HepG2 (cell line): ENCODE measurements at regions not wholly inside any gene's neighbourhood (a gene's known extent, or its start where the extent isn't known, plus 50 kb on each side); places are given as distances from the start of the nearest gene placed in this dataset.

ENCODE experiments used
- ATAC-seq: fragments of 200-7000 bp; cut with Tn5 transposase; 3 replicates; pipeline ENCODE4 v1.9.1; 2020; ENCODE audit warnings: mild to moderate bottlenecking, moderate library complexity
- BruUV-seq: library from RNA; stranded (reverse); fragments of 400-500 nt; replicated peaks from 2 replicates; lab custom pipeline; 2021; lab: Mats Ljungman, UMichigan
- CTCF ChIA-PET: fragments of 300-600 bp; formaldehyde crosslinking; extraction: SDS; loops from one replicate; lab custom pipeline; 2021; ENCODE audit warnings: low total read pairs, inconsistent platforms, low intra/inter-chr PET ratio; lab: Yijun Ruan, JAX
- POLR2A ChIA-PET: fragments of 350-600 bp; sonication (Branson Sonifier 250); formaldehyde crosslinking; loops from one replicate; lab custom pipeline; 2020; ENCODE audit warnings: antibody characterized with exemption, inconsistent platforms; lab: Yijun Ruan, JAX
- DNase-seq: peaks from one replicate; pipeline ENCODE4 v3.0.0-alpha.2; 2015; ENCODE audit warnings: low spot score
- FAIRE-seq: peaks from 3 replicates; lab custom pipeline; 2011; peaks lifted over from hg19 to GRCh38; lab: Jason Lieb, UNC
- H2AFZ ChIP-seq: one replicate; pipeline ENCODE4 v1.6.1; 2011; ENCODE audit warnings: low read length, inconsistent platforms
- H3K27ac ChIP-seq: fragments of 300-600 bp; 3 replicates; pipeline ENCODE4 v1.8.0; 2011; ENCODE audit warnings: mixed run types, mild to moderate bottlenecking, mixed read lengths, low read length, inconsistent platforms; ENCODE audit not compliant: insufficient read depth; ENCODE audit errors: extremely low read length
- H3K27me3 ChIP-seq, 2 experiments: fragments of 200-600 bp in 1 of 2; 2 replicates in 1 of 2; 3 replicates in 1 of 2; pipeline versions ENCODE4 v1.6.0 to v1.8.0; 2011; ENCODE audit warnings: low read length in 2 of 2, mild to moderate bottlenecking in 2 of 2, moderate library complexity in 2 of 2, inconsistent platforms in 1 of 2; ENCODE audit not compliant: insufficient read depth in 2 of 2, control insufficient read depth in 1 of 2
- H3K36me3 ChIP-seq, 2 experiments: fragments of 200-600 bp in 1 of 2; replicated peaks in 1 of 2; 2 replicates in 1 of 2; 3 replicates in 1 of 2; pipeline versions ENCODE4 v1.5.1 to v1.8.0; 2011; ENCODE audit warnings: low read length in 2 of 2, inconsistent platforms in 1 of 2; ENCODE audit not compliant: insufficient read depth in 2 of 2, control insufficient read depth in 1 of 2
- H3K4me1 ChIP-seq: 2 replicates; pipeline ENCODE4 v1.5.1; 2012; ENCODE audit warnings: low read length, inconsistent platforms; ENCODE audit not compliant: insufficient read depth
- H3K4me2 ChIP-seq: 2 replicates; pipeline ENCODE4 v1.6.0; 2011; ENCODE audit warnings: low read depth, low read length, inconsistent platforms
- H3K4me3 ChIP-seq, 3 experiments: fragments of 200-600 bp in 1 of 3; sonication (generic), shearing (Covaris generic) in 1 of 3; replicated peaks in 1 of 3; 2 replicates each; pipeline ENCODE4 v1.5.1; 2011 to 2016; ENCODE audit warnings: low read length in 3 of 3, inconsistent platforms in 2 of 3, low read depth in 2 of 3, mild to moderate bottlenecking in 2 of 3, control low read depth in 1 of 3, mixed read lengths in 1 of 3; ENCODE audit not compliant: insufficient read depth in 1 of 3
- H3K79me2 ChIP-seq: one replicate; pipeline ENCODE4 v1.6.1; 2011; ENCODE audit warnings: low read length, inconsistent platforms; ENCODE audit not compliant: insufficient read depth
- H3K9ac ChIP-seq: 2 replicates; pipeline ENCODE4 v1.6.0; 2011; ENCODE audit warnings: mild to moderate bottlenecking, low read depth, low read length, inconsistent platforms; ENCODE audit not compliant: insufficient read depth
- H3K9me3 ChIP-seq: 2 replicates; pipeline ENCODE4 v1.5.1; 2012; ENCODE audit warnings: mild to moderate bottlenecking, low read length
- H4K20me1 ChIP-seq: 2 replicates; pipeline ENCODE4 v1.6.0; 2011; ENCODE audit warnings: inconsistent platforms, mild to moderate bottlenecking, low read length, moderate library complexity; ENCODE audit not compliant: insufficient read depth
- CBFB ChIP-seq: sonication (generic); formaldehyde crosslinking; IDR thresholded peaks from 2 replicates; pipeline ENCODE4 v1.4.0; 2020; ENCODE audit warnings: missing genetic modification reagents
- CREB1 ChIP-seq, 2 experiments: fragments of 450-650 bp in 1 of 2; IDR thresholded peaks; 2 replicates each; pipeline ENCODE4 v1.6.1; 2016 to 2017; ENCODE audit warnings: control low read depth in 1 of 2, mild to moderate bottlenecking in 1 of 2, missing compliant biosample characterization in 1 of 2, missing genetic modification characterization in 1 of 2
- KLF16 ChIP-seq, 2 experiments: sonication (generic) in 1 of 2; formaldehyde crosslinking in 1 of 2; IDR thresholded peaks; 2 replicates each; pipeline versions ENCODE4 v1.6.1 to v1.8.0; 2016 to 2023; ENCODE audit warnings: missing genetic modification reagents in 2 of 2, missing compliant biosample characterization in 1 of 2
- LBX2 ChIP-seq: sonication (generic); formaldehyde crosslinking; IDR thresholded peaks from 2 replicates; pipeline ENCODE4 v1.5.0; 2020; ENCODE audit warnings: missing genetic modification reagents, mild to moderate bottlenecking, borderline replicate concordance
- MBD4 ChIP-seq: IDR thresholded peaks from 2 replicates; pipeline ENCODE4 v1.6.1; 2012; ENCODE audit warnings: low read length, inconsistent platforms, borderline replicate concordance
- THAP7 ChIP-seq: sonication (generic); formaldehyde crosslinking; IDR thresholded peaks from 2 replicates; pipeline ENCODE4 v1.8.1; 2023; ENCODE audit warnings: mild to moderate bottlenecking, missing genetic modification reagents
- TRIM22 ChIP-seq: fragments of 450-650 bp; IDR thresholded peaks from 2 replicates; pipeline ENCODE4 v1.6.1; 2017
- ZNF251 ChIP-seq: sonication (generic); formaldehyde crosslinking; IDR thresholded peaks from 2 replicates; pipeline ENCODE4 v1.9.0; 2021; ENCODE audit warnings: mild to moderate bottlenecking, missing genetic modification reagents
- ZNF710 ChIP-seq: sonication (generic); formaldehyde crosslinking; IDR thresholded peaks from 2 replicates; pipeline ENCODE4 v1.5.0; 2020; ENCODE audit warnings: mild to moderate bottlenecking, missing genetic modification reagents, borderline replicate concordance
- ZNF737 ChIP-seq: sonication (generic); formaldehyde crosslinking; IDR thresholded peaks from 2 replicates; pipeline ENCODE4 v1.5.0; 2020; ENCODE audit warnings: missing genetic modification reagents, mild to moderate bottlenecking, borderline replicate concordance
- ZNF777 ChIP-seq: sonication (generic); formaldehyde crosslinking; IDR thresholded peaks from 2 replicates; pipeline ENCODE4 v1.4.0; 2020; ENCODE audit warnings: missing genetic modification reagents
- whole genome bisulfite sequencing: methylation state at CpG from one replicate; pipeline ENCODE4 v1.1.6; 2017; ENCODE audit warnings: low lambda C conversion rate; 5-methylcytosine and 5-hydroxymethylcytosine counted together
- in situ Hi-C: cut with HindIII; loops from 2 replicates; pipeline ENCODE4 v1.10.0; 2017; ENCODE audit warnings: low pct_unique_long_range_greater_than_20kb; ENCODE audit not compliant: extremely low pct_ligation_motif_present
- intact Hi-C: fragments of 100-400 bp; cut with micrococcal nuclease; formaldehyde crosslinking; loops from one replicate; pipeline ENCODE4 v1.10.0; 2022; ENCODE audit not compliant: unreplicated experiment

- TF ChIP-seq THAP7 (no peak), TRIM22 (no peak)
Measured at GRCh38 chr4:134320048-134320447, 118.5 kb upstream of the PABPC4L start (continued).

- intact Hi-C loops, result no loop called here
- POLR2A ChIA-PET, result no interaction called here
- no TSS peak for BruUV-seq
- no peak overlapping the region for H2AFZ ChIP-seq
- H3K9ac ChIP-seq, result no peak overlapping the region
- CTCF ChIA-PET, result no interaction called here
- TF ChIP-seq ZNF251, result no peak
- TF ChIP-seq MBD4, result no peak
- TF ChIP-seq LBX2, result no peak
- TF ChIP-seq KLF16 (CRISPR knock-in tag; IDR thresholded peaks at IDR 0.05), result no peak
- no peak for TF ChIP-seq ZNF777 (CRISPR knock-in tag)
- TF ChIP-seq ZNF737 (CRISPR knock-in tag), result no peak
- no peak for TF ChIP-seq CREB1 (IDR thresholded peaks at IDR 0.05)
- TF ChIP-seq CREB1 (CRISPR knock-in tag; IDR thresholded peaks at IDR 0.05), result no peak
- TF ChIP-seq ZNF710 (CRISPR knock-in tag), result no peak
- TF ChIP-seq CBFB, result no peak
- TF ChIP-seq, all 625 proteins: peak for 0
- H3K4me1 ChIP-seq, result no peaks in the 10 kb centered on the region
- no peaks in the 10 kb centered on the region for H3K36me3 ChIP-seq
- no peaks in the 10 kb centered on the region for H3K27me3 ChIP-seq
- H3K79me2 ChIP-seq, result no peaks in the 10 kb centered on the region
- H3K27ac ChIP-seq, result no peak overlapping the region
- no peak overlapping the region for H3K4me3 ChIP-seq
- H3K9me3 ChIP-seq, result no peaks in the 10 kb centered on the region
- no peak for ATAC-seq
- no peak for FAIRE-seq
- no peak for DNase-seq
- no peak overlapping the region for H3K4me2 ChIP-seq
- in situ Hi-C loops, result no loop called here
- no peaks in the 10 kb centered on the region for H4K20me1 ChIP-seq
- 2% methylated on average over 2 of the region's 2 CpGs for WGBS
Measured at GRCh38 chr4:134313591-134313990, 112.0 kb upstream of the PABPC4L start.
